HG02642 (cell line): ENCODE measurements at regions not wholly inside any gene's neighbourhood (a gene's known extent, or its start where the extent isn't known, plus 50 kb on each side); places are given as distances from the start of the nearest gene placed in this dataset.

Experiments used
- ATAC-seq: cut with Tn5 transposase; IDR thresholded peaks from one replicate; pipeline ENCODE4 v1.9.1; 2021; ENCODE audit warnings: mild to moderate bottlenecking; ENCODE audit not compliant: unreplicated experiment, poor library complexity

DNA sequence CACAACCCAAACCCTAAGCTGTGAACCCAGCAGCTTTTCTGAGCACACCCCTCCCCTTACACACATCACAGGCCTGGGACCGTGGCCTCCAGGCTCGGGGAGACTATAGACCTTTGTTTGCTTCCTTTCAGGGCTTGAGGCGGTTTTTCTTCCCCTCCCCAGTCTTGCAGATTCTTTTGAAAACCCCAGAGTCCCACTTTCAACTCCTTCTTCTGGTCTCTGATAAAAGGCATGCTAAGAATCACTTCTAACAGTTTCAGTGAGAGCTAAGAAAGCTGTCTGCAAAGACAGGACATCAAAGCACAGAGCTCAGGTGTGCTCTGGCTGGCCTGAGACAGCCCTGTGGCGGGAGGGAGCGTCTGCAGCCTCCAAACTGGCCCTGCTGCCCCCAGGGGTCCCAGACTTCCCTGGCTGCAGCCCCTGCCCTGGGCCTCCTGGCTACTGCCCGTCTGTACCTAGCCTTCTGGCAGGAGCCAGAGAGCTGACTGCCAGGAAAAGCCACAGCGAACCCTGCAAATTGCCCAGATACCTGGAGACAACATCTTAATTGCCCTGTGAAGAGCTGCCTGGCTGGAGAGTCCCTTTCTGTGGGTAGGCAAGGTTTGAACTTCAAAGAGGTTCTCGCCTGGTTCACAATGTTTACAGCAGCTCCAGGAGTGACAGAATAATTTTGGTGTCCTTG lies 138.9 kb downstream of the GADD45G start:
- ATAC-seq: peak; percentile 47

GRCh38 chr9:89744255-89744648 lies 139.4 kb downstream of the GADD45G start:
- no peak for ATAC-seq

GRCh38 chr9:89744730-89745129 lies 139.9 kb downstream of the GADD45G start:
- no peak for ATAC-seq

- no peak for ATAC-seq
Observed at GRCh38 chr9:89745601-89746376, 141.0 kb downstream of the GADD45G start.

GRCh38 chr9:89746385-89747116 lies 141.7 kb downstream of the GADD45G start:
- ATAC-seq: no peak

- no peak for ATAC-seq
Observed at GRCh38 chr9:89747596-89747995, 142.8 kb downstream of the GADD45G start.

GRCh38 chr9:89748021-89748670 lies 143.3 kb downstream of the GADD45G start:
- no peak for ATAC-seq

DNA sequence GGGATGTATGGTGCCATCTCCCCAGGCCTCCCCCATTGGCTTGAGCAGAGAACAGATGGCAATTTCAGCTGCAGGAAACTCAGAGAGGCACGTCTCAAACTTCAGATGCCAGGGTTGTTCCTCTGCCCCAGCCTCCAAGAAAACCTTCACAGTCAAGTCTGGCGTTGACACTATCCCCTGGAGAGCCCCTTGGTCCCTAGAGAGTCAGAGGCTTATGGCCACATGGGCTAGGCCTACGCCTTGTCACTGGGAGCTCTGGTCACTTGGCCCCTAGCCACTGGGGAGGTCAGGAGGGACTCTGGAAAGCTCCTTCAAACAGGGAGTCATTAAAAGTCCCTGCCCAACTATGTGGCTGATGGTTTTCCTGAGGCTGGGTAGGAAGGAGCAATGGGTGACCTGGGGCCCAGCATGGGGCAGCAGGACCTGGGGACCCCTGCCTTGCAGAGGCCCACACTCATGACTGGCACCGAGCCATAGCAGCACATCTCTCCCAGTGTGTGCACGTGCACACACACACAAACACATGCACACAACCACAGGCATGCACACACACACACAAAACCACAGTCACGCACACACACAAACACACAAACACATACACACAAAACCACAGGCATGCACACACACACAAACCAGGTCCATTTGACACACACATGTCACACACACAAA lies 144.2 kb downstream of the GADD45G start:
- ATAC-seq: no peak

DNA sequence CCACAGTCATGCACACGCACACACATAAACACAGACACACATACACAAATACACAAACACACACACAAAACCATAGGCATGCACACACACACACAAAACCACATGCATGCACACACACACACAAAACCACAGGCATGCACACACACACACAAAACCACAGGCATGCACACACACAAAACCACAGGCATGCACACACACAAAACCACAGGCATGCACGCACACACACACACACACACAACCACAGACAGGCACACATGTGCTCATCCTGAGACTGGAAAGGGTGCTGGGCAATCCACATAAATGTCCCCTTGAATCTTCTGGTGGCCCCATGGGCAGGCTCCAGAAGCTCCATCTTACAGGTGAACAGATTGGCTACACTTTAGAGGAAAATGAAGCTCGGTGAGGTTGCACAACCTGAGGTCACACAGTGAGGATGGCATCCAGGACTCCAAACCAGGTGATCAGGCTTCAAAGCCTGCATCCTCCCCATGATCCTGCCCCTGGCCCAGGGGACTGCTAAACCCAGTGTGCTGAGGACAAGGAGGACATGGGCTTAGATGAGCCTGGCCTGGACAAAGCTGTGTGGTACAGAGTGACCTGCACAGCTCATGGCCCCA lies 144.8 kb downstream of the GADD45G start:
- no peak for ATAC-seq

GRCh38 chr9:89750117-89750791 lies 145.4 kb downstream of the GADD45G start:
- ATAC-seq: no peak

- no peak for ATAC-seq
Observed at GRCh38 chr9:89751079-89751825, 146.4 kb downstream of the GADD45G start.

- no peak for ATAC-seq
Observed at GRCh38 chr9:89752154-89752553, 147.3 kb downstream of the GADD45G start.

- no peak for ATAC-seq
Observed at GRCh38 chr9:89753472-89754055, 148.8 kb downstream of the GADD45G start.

- no peak for ATAC-seq
Observed at GRCh38 chr9:89754193-89754592, 149.4 kb downstream of the GADD45G start.

DNA sequence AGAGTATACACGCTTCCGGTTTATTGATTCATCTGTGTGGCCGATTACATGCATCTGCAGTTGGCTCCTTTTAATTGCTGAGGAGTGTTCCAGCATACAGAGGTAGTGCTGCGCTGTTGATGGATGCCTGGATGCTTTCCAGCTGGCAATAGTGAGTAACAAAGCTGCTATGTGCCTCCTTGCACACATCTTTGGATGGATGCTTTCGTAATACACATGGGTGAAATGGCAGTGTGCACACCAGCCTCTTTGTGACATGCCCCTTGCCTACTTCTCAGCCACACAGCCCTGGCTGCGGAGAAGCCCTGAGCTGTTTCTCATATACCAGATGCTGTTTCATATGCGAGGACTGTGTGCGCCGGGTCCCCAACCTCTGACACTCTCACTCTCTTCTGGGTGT lies 151.0 kb downstream of the GADD45G start:
- no peak for ATAC-seq

DNA sequence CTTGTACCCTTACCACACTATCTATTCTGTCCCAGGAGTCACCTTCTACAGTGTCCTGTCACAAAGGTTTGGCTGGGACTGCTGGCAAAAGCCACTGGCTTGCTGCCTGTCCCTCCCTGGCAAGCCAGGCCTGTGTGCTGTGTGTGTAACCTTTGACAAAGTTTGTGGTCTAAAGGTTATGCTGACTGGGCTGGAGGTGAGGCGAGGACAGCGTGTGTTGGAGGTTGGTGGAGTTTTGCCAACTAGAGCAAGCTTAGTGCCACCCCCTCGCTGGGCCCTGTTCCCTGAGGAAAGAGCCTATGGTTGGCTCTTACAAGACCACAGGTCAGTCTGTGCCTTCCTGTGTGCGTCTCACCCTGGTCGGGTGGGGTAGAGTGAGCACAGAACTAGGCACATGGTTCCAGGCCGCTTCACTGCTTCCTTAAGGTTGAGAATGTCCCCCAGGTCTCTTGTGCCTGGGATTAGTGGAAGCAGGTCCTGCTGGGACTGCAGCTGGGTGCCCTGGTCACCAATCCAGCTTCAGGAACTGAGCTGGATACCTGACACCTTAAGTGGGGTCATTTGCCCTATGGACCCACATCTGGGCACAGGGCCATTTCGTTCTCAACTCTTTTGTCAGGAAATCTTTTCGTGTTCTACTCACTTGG lies 152.2 kb downstream of the GADD45G start:
- no peak for ATAC-seq

GRCh38 chr9:89757776-89758528 lies 153.1 kb downstream of the GADD45G start:
- no peak for ATAC-seq
